Fibroblast of lung (primary cell): ENCODE measurements at regions not wholly inside any gene's neighbourhood (a gene's known extent, or its start where the extent isn't known, plus 50 kb on each side); places are given as distances from the start of the nearest gene placed in this dataset.

ENCODE experiments used
- DNase-seq, 2 donors: peaks; one replicate each; pipeline versions ENCODE4 v3.0.0 to v3.0.0-alpha.2; 2010; ENCODE audit warnings: low read depth in 2 of 2
- H2AFZ ChIP-seq: 2 replicates; pipeline ENCODE4 v1.5.1; 2012; ENCODE audit warnings: low read length, control low read depth, inconsistent platforms
- H3K27ac ChIP-seq: 2 replicates; pipeline ENCODE4 v1.5.1; 2011; ENCODE audit warnings: low read length, control low read depth; ENCODE audit not compliant: insufficient read depth
- H3K27me3 ChIP-seq: 2 replicates; pipeline ENCODE4 v1.5.1; 2011; ENCODE audit warnings: mild to moderate bottlenecking, low read length; ENCODE audit not compliant: control insufficient read depth, insufficient read depth
- H3K36me3 ChIP-seq: 2 replicates; pipeline ENCODE4 v1.5.1; 2011; ENCODE audit warnings: low read length; ENCODE audit not compliant: control insufficient read depth, insufficient read depth
- H3K4me1 ChIP-seq: 2 replicates; pipeline ENCODE4 v1.5.1; 2011; ENCODE audit warnings: low read length; ENCODE audit not compliant: control insufficient read depth, insufficient read depth; ENCODE audit errors: extremely low read depth
- H3K4me2 ChIP-seq: 2 replicates; pipeline ENCODE4 v1.5.1; 2011; ENCODE audit warnings: low read length, control low read depth; ENCODE audit not compliant: insufficient read depth; ENCODE audit errors: extremely low read depth
- H3K4me3 ChIP-seq, 4 experiments: fragments of 200-600 bp in 1 of 4; sonication (generic) in 1 of 4; replicated peaks in 1 of 4; 2 replicates each; pipeline ENCODE4 v1.5.1; 2011 to 2016; ENCODE audit warnings: low read length in 4 of 4, low read depth in 3 of 4, mild to moderate bottlenecking in 3 of 4, control low read depth in 2 of 4, inconsistent platforms in 1 of 4, mixed read lengths in 1 of 4; ENCODE audit not compliant: insufficient read depth in 1 of 4; ENCODE audit errors: control extremely low read depth in 1 of 4
- H3K79me2 ChIP-seq: 2 replicates; pipeline ENCODE4 v1.5.1; 2012; ENCODE audit warnings: mild to moderate bottlenecking, low read length, inconsistent platforms; ENCODE audit not compliant: control insufficient read depth, insufficient read depth
- H3K9ac ChIP-seq: 2 replicates; pipeline ENCODE4 v1.5.1; 2011; ENCODE audit warnings: mild to moderate bottlenecking, low read length, control low read depth; ENCODE audit not compliant: insufficient read depth
- H3K9me3 ChIP-seq: 2 replicates; pipeline ENCODE4 v1.5.1; 2012; ENCODE audit warnings: low read depth, low read length; ENCODE audit not compliant: control insufficient read depth, insufficient read depth
- H4K20me1 ChIP-seq: 2 replicates; pipeline ENCODE4 v1.5.1; 2011; ENCODE audit warnings: low read length; ENCODE audit not compliant: control insufficient read depth, insufficient read depth; ENCODE audit errors: extremely low read depth
- EZH2 ChIP-seq: IDR thresholded peaks from 2 replicates; pipeline ENCODE4 v1.5.1; 2012; ENCODE audit warnings: low read length, control low read depth, mild to moderate bottlenecking; ENCODE audit errors: missing control alignments
- TF ChIP-seq, protein P1 (sequence below), 2 donors: IDR thresholded peaks in 1 of 2; conservative IDR thresholded peaks in 1 of 2; 1 replicate in 1 of 2; 2 replicates in 1 of 2; pipeline ENCODE4 v1.5.1; 2011 to 2012; ENCODE audit warnings: low read length in 2 of 2, control low read depth in 1 of 2, inconsistent platforms in 1 of 2, low read depth in 1 of 2, mild to moderate bottlenecking in 1 of 2

DNA sequence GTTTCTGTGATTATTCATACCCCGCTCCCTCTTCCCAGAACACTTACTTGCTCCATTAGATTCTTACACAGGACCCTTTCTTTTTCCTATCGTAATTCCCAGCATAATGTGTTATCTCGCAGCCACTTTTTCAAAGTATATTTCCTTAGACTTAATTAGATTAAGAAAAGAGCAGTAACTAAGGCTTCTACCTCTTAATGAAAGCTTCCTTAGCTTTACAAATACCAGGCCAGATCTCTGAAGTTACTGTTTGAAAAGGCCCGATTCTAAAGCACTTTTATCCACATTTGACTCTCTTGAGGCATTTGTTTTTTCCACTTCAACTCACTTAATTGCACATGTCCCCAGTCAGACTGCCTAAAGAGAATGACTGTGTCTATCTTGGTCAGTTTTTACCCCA lies 1264.3 kb upstream of the ADGRL2 start:
- H3K27me3 ChIP-seq, result no peaks in the 10 kb centered on the region
- H3K4me3 ChIP-seq, result no peak overlapping the region
- no peaks in the 10 kb centered on the region for H3K9me3 ChIP-seq
- no peak overlapping the region for H3K4me2 ChIP-seq
- no peaks in the 10 kb centered on the region for H3K79me2 ChIP-seq
- H3K27ac ChIP-seq, result no peak overlapping the region
- no peaks in the 10 kb centered on the region for H3K4me1 ChIP-seq
- no peak overlapping the region for H3K9ac ChIP-seq
- DNase-seq, result no peak
- no peaks in the 10 kb centered on the region for H3K36me3 ChIP-seq
- no peak overlapping the region for H2AFZ ChIP-seq
- H4K20me1 ChIP-seq, result no peaks in the 10 kb centered on the region
- no peak for TF ChIP-seq EZH2
- TF ChIP-seq, protein P1, sequence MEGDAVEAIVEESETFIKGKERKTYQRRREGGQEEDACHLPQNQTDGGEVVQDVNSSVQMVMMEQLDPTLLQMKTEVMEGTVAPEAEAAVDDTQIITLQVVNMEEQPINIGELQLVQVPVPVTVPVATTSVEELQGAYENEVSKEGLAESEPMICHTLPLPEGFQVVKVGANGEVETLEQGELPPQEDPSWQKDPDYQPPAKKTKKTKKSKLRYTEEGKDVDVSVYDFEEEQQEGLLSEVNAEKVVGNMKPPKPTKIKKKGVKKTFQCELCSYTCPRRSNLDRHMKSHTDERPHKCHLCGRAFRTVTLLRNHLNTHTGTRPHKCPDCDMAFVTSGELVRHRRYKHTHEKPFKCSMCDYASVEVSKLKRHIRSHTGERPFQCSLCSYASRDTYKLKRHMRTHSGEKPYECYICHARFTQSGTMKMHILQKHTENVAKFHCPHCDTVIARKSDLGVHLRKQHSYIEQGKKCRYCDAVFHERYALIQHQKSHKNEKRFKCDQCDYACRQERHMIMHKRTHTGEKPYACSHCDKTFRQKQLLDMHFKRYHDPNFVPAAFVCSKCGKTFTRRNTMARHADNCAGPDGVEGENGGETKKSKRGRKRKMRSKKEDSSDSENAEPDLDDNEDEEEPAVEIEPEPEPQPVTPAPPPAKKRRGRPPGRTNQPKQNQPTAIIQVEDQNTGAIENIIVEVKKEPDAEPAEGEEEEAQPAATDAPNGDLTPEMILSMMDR (conservative IDR thresholded peaks at IDR 0.05 in 1 of 2, IDR thresholded peaks at IDR 0.05 in 1 of 2; ENCODE audit: low read depth in 1 of 2, low read length in 2 of 2), result no peak

DNA sequence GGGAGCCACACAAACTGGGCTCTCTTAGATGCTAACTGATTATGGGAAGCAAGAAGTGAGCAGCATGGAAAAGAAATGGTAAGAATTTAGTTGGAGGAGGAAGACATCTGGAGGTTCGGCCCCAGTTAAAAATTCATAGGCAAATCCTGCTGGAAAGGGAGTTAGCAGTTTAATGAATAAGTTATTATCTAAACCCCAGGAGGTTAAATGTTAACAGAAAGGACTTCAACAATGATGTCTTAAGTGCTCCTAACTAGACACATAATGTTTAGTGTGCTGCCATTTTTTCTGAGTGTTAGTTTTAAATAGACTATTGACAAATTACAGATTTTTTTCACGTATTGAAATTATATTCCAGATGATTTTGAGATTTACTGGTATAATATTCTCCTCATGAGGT lies 1265.3 kb upstream of the ADGRL2 start:
- Histone ChIP-seq H3K9me3 (no peaks in the 10 kb centered on the region), H3K27ac (no peak overlapping the region), H3K4me2 (no peak overlapping the region), H3K36me3 (no peaks in the 10 kb centered on the region), H3K4me3 (no peak overlapping the region), H3K9ac (no peak overlapping the region), H3K4me1 (no peaks in the 10 kb centered on the region), H3K79me2 (no peaks in the 10 kb centered on the region), H3K27me3 (no peaks in the 10 kb centered on the region), H2AFZ (no peak overlapping the region), H4K20me1 (no peaks in the 10 kb centered on the region)
- no peak for DNase-seq
- TF ChIP-seq, protein P1 (conservative IDR thresholded peaks at IDR 0.05 in 1 of 2, IDR thresholded peaks at IDR 0.05 in 1 of 2; ENCODE audit: low read depth in 1 of 2, low read length in 2 of 2), result no peak
- TF ChIP-seq EZH2, result no peak

- DNase-seq, result peak; percentile 20 to 50
- Histone ChIP-seq H3K4me2 (no peak overlapping the region), H4K20me1 (no peaks in the 10 kb centered on the region), H3K36me3 (no peaks in the 10 kb centered on the region), H3K79me2 (no peaks in the 10 kb centered on the region), H2AFZ (no peak overlapping the region), H3K27ac (no peak overlapping the region), H3K9me3 (no peaks in the 10 kb centered on the region), H3K27me3 (no peaks in the 10 kb centered on the region), H3K4me3 (no peak overlapping the region), H3K9ac (no peak overlapping the region), H3K4me1 (no peaks in the 10 kb centered on the region)
- TF ChIP-seq, protein P1 (conservative IDR thresholded peaks at IDR 0.05 in 1 of 2, IDR thresholded peaks at IDR 0.05 in 1 of 2; ENCODE audit: low read depth in 1 of 2, low read length in 2 of 2), result no peak
- no peak for TF ChIP-seq EZH2
These were observed 1266.0 kb upstream of the ADGRL2 start for GRCh38 chr1:80534606-80535360.
